Spleen (tissue), 11 donors: ENCODE measurements at regions not wholly inside any gene's neighbourhood (a gene's known extent, or its start where the extent isn't known, plus 50 kb on each side); places are given as distances from the start of the nearest gene placed in this dataset.

Experiments used
- DNase-seq: peaks from one replicate; pipeline ENCODE4 v3.0.0-alpha.2; 2020
- H3K27ac ChIP-seq, 8 donors: fragments of 200-600 bp; sonication (generic) in 7 of 8; 1 replicate in 4 of 8; 2 replicates in 4 of 8; pipeline versions ENCODE4 v1.5.0 to v1.8.0; 2016 to 2021; ENCODE audit warnings: inconsistent platforms in 4 of 8, mild to moderate bottlenecking in 4 of 8, moderate library complexity in 1 of 8
- H3K27me3 ChIP-seq, 7 donors: fragments of 200-600 bp; sonication (generic) in 6 of 7; replicated peaks in 1 of 7; 1 replicate in 4 of 7; 2 replicates in 3 of 7; pipeline versions ENCODE4 v1.5.0 to v1.8.0; 2016 to 2021; ENCODE audit warnings: inconsistent platforms in 3 of 7, mild to moderate bottlenecking in 1 of 7
- H3K36me3 ChIP-seq, 6 donors: fragments of 200-600 bp; sonication (generic) in 5 of 6; 1 replicate in 4 of 6; 2 replicates in 2 of 6; pipeline versions ENCODE4 v1.5.0 to v1.8.0; 2016 to 2021; ENCODE audit warnings: inconsistent platforms in 2 of 6
- H3K4me1 ChIP-seq, 6 donors: fragments of 200-600 bp; sonication (generic) in 5 of 6; 1 replicate in 3 of 6; 2 replicates in 3 of 6; pipeline versions ENCODE4 v1.5.0 to v1.8.0; 2016 to 2021; ENCODE audit warnings: inconsistent platforms in 3 of 6
- H3K4me3 ChIP-seq, 8 donors: fragments of 200-600 bp; sonication (generic) in 7 of 8; 1 replicate in 4 of 8; 2 replicates in 4 of 8; pipeline versions ENCODE4 v1.5.0 to v1.8.0; 2016 to 2021; ENCODE audit warnings: inconsistent platforms in 4 of 8, mild to moderate bottlenecking in 4 of 8, moderate library complexity in 2 of 8
- H3K9me3 ChIP-seq, 8 donors: fragments of 200-600 bp; sonication (generic) in 7 of 8; 1 replicate in 4 of 8; 2 replicates in 4 of 8; pipeline versions ENCODE4 v1.5.0 to v1.8.0; 2016 to 2021; ENCODE audit warnings: inconsistent platforms in 4 of 8
- POLR2A ChIP-seq, 3 donors: fragments of 450-650 bp; IDR thresholded peaks; one replicate each; pipeline ENCODE4 v1.5.1; 2017; ENCODE audit warnings: antibody characterized with exemption in 3 of 3, mild to moderate bottlenecking in 1 of 3
- POLR2AphosphoS5 ChIP-seq, 3 donors: sonication (generic); formaldehyde crosslinking; IDR thresholded peaks; one replicate each; pipeline ENCODE4 v1.5.1; 2017; ENCODE audit warnings: antibody characterized with exemption in 3 of 3
- WGBS, 5 donors: extraction: QIAGEN DNeasy Blood & Tissue Kit in 3 of 5; methylation state at CpG; one replicate each; pipeline versions ENCODE4 v1.1.5 to v1.1.7; 2013 to 2018; 5-methylcytosine and 5-hydroxymethylcytosine counted together
- intact Hi-C: fragments of 100-400 bp; cut with DNase I; formaldehyde crosslinking; loops from one replicate; pipeline ENCODE4 v1.15.0; 2023; ENCODE audit warnings: low total_unique reads
- TF ChIP-seq, protein P1 (sequence below), 11 experiments: fragments of 200-600 bp in 7 of 11; fragments of 450-650 bp in 4 of 11; sonication (generic) in 4 of 11; IDR thresholded peaks in 8 of 11; conservative IDR thresholded peaks in 3 of 11; 1 replicate in 7 of 11; 2 replicates in 4 of 11; pipeline versions ENCODE4 v1.4.0 to v1.8.0; 2016 to 2021; ENCODE audit warnings: antibody characterized with exemption in 11 of 11, inconsistent platforms in 4 of 11, mild to moderate bottlenecking in 1 of 11
- donor health status: healthy with polysubstance abuse.
- donor health status: DM: no; HTN: no; CAD: no; lungs with moderate emphysema.
- donor health status: DM: no; HTN: no; CAD: no.
- donor health status: Bipolar disorder and iron deficiency.
- donor health status: healthy.
- donor health status: DM: no; HTN: no; CAD: no.
- donor health status: DM: yes; HTN: yes; CAD: no.

DNA sequence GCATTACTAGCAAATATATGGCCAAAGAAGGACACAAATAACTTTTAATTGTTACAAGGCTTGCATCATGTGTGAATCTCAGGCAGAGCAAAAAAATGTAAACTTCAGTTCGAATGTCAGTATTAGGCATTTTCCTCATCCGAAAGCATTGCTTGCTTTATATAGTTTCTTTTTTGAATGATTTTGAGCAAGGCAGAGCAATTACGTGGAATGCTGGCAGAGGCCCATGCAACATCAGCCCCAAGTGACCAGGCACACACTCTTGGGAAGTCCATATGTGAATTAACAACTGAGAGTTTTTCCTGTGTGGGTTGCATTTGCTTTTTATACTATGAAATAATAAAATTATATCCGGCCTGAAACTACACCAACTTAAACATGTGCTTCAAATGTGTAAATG, 274.8 kb downstream of the PTPRC start:
- TF ChIP-seq, protein P1, sequence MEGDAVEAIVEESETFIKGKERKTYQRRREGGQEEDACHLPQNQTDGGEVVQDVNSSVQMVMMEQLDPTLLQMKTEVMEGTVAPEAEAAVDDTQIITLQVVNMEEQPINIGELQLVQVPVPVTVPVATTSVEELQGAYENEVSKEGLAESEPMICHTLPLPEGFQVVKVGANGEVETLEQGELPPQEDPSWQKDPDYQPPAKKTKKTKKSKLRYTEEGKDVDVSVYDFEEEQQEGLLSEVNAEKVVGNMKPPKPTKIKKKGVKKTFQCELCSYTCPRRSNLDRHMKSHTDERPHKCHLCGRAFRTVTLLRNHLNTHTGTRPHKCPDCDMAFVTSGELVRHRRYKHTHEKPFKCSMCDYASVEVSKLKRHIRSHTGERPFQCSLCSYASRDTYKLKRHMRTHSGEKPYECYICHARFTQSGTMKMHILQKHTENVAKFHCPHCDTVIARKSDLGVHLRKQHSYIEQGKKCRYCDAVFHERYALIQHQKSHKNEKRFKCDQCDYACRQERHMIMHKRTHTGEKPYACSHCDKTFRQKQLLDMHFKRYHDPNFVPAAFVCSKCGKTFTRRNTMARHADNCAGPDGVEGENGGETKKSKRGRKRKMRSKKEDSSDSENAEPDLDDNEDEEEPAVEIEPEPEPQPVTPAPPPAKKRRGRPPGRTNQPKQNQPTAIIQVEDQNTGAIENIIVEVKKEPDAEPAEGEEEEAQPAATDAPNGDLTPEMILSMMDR (IDR thresholded peaks at IDR 0.05 in 8 of 11, conservative IDR thresholded peaks at IDR 0.05 in 3 of 11), result no peak
- intact Hi-C loops, result no loop called here
- no peak overlapping the region for H3K4me3 ChIP-seq
- peaks cover 0 to 32% (median 2%) of the 10 kb centered on the region in 6 donors for H3K4me1 ChIP-seq
- no peaks in the 10 kb centered on the region for H3K36me3 ChIP-seq
- no peak overlapping the region for H3K27ac ChIP-seq
- no peaks in the 10 kb centered on the region for H3K27me3 ChIP-seq
- 59 to 74% (median 71%) methylated on average over 4 of the region's 4 CpGs for WGBS, 5 donors
- no peaks in the 10 kb centered on the region for H3K9me3 ChIP-seq
- DNase-seq, result no peak

DNA sequence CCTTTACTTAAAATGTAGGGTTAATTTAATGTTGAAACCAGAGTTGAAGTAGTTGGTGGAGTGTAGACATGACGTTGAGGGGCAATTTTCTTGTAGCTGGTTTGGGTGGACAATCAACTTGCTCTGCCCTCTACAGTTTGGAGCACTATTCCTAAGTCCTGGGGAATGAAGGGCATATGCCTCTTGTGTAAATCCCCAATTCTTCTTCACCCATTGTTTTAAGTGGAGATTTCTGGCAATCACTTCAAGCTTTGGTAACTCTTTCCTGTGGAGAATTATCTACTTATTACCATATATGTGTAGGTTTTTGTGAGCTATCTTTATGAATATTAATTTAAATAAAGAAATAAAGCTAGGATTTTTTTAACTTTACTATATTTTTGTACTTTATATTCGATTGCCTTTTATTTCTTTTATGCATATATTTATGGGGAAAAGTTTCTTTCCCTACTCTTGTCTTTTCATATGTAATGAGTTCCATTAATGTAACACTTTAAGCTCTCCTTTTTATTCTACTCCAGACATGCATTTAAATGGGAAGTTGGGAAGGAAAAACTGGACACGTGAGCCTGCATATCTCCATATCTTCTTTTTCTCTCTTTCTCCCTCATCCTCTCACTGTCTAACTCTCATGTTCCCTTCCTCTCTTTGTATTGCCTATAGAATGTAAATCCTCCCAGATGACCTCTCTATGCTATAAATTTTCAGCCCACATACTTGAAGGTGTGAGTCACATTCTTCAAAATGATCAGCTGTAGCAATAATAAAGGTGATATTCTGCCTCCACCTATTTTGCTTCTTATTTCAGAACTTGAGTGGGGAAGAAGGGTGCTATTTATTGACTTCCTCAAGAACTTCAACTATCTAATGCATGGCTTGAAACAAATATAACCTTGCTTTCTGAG, 276.7 kb downstream of the PTPRC start:
- TF ChIP-seq, protein P1 (IDR thresholded peaks at IDR 0.05 in 8 of 11, conservative IDR thresholded peaks at IDR 0.05 in 3 of 11), result no peak
- TF ChIP-seq POLR2A (IDR thresholded peaks at IDR 0.05) (no peak), POLR2AphosphoS5 (IDR thresholded peaks at IDR 0.05) (no peak)
- Histone ChIP-seq H3K36me3 (no peaks in the 10 kb centered on the region), H3K9me3 (no peaks in the 10 kb centered on the region), H3K4me3 (no peak overlapping the region), H3K27ac (no peak overlapping the region), H3K4me1 (peaks cover 3 to 46% (median 8%) of the 10 kb centered on the region in 6 donors), H3K27me3 (no peaks in the 10 kb centered on the region)
- intact Hi-C loops, result no loop called here
- no peak for DNase-seq
- WGBS, 5 donors, result 84 to 94% (median 89%) methylated on average over 3 of the region's 3 CpGs

DNA sequence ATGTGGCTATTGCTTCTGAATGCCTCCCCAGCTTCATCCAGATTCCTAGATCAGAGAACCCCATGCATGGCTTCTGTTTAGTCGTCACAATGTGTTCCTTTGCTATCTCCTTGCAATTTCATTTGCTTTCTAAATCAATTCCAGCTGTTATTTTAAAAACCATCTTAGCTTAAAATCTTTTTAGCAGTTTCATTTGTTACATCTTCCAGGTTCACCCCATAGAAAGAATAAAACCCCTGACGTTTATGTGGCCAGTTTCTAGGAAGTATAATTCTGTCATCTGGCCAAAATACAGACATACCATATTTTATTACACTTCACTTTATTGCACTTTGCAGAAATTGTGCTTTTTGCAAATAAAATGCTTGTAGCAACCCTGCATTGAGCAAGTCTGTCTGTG, 278.4 kb downstream of the PTPRC start:
- H3K4me3 ChIP-seq, result no peak overlapping the region
- DNase-seq, result no peak
- H3K27me3 ChIP-seq, result no peaks in the 10 kb centered on the region
- 52 to 61% (median 58%) methylated on average over 2 of the region's 2 CpGs for WGBS, 5 donors
- H3K9me3 ChIP-seq, result no peaks in the 10 kb centered on the region
- peaks cover 3 to 63% (median 16%) of the 10 kb centered on the region in 6 donors for H3K4me1 ChIP-seq
- peak overlapping the region in 1 of 8 donors; percentile 59 for H3K27ac ChIP-seq
- no peaks in the 10 kb centered on the region for H3K36me3 ChIP-seq
- intact Hi-C loops, result no loop called here
- TF ChIP-seq POLR2AphosphoS5 (IDR thresholded peaks at IDR 0.05), result no peak
- TF ChIP-seq POLR2A (IDR thresholded peaks at IDR 0.05), result no peak
- TF ChIP-seq, protein P1 (IDR thresholded peaks at IDR 0.05 in 8 of 11, conservative IDR thresholded peaks at IDR 0.05 in 3 of 11), result no peak

DNA sequence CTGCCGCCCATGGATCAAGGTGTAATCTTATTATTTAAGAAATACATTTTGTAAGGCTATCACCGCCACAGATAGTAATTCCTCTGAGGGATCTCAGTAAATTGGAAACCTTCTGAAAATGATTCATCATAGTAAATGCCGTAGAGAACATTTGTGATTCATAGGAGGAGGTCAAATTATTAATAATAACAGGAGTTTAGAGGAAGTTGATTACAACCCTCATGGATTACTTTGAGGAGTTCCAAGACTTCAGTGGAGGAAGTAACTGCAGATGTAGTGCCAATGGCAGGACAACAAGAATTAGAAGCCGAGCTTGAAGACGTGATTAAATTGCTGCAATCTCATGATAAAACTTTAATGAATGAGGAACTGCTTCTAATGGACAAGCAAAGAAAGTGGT, 280.1 kb downstream of the PTPRC start:
- Histone ChIP-seq H3K9me3 (no peaks in the 10 kb centered on the region), H3K4me3 (no peak overlapping the region), H3K27ac (peak overlapping the region in 4 of 8 donors; percentile 21 to 59 (median 48)), H3K27me3 (no peaks in the 10 kb centered on the region), H3K4me1 (peaks cover 3 to 74% (median 22%) of the 10 kb centered on the region in 6 donors), H3K36me3 (no peaks in the 10 kb centered on the region)
- no peak for DNase-seq
- TF ChIP-seq POLR2AphosphoS5 (IDR thresholded peaks at IDR 0.05), result no peak
- TF ChIP-seq, protein P1 (IDR thresholded peaks at IDR 0.05 in 8 of 11, conservative IDR thresholded peaks at IDR 0.05 in 3 of 11), result no peak
- TF ChIP-seq POLR2A (IDR thresholded peaks at IDR 0.05), result no peak
- intact Hi-C loops, result no loop called here
- WGBS, 5 donors, result 56 to 61% (median 59%) methylated on average over 5 of the region's 5 CpGs
